Non-pigmented ciliary epithelial cell (primary cell): ENCODE measurements at regions not wholly inside any gene's neighbourhood (a gene's known extent, or its start where the extent isn't known, plus 50 kb on each side); places are given as distances from the start of the nearest gene placed in this dataset.
"Not testable (repeated sequence)": the region's sequence is repeated elsewhere in the genome, so short reads cannot be mapped to it uniquely, and the experiment has no call there.

Source experiments
- DNase-seq: peaks from one replicate; pipeline ENCODE4 v3.0.0-alpha.2; 2010; ENCODE audit warnings: low read depth

DNA sequence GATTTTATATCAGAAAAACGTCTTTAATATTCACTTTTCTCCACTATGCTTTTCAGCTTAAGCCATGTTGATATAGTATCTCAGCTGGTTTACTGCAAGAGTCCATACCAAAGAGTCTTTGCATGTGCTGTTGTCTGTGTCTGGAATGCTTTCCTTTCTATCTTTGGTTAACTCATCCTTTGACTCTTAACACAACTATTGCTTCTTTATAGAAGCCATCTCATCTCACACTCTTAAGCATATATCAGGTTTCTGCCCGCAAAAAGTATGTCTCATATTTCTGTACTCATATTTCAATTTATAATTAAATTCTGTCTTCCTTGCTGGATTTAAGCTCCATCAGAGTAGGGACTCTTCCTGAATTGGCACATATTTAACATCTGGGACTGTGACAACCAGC is 220.9 kb upstream of the KCNK2 start:
- DNase-seq, result no peak

DNA sequence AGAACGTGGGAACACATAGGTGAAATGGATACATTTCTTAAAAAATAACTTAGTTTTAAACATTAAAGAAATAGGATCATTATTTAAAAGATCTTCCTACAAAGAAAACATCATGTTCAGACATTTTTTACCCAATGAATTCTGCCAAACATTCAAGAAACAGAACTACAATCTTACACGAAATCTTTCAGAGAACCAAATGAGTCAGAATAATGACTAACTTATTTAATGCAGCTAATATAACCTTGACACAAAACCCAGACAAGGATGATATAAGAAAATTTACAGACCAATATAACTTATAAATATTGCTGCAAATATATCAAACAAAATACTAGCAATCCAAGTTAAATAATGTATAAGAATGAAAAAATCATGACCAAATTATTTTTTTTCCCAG is 220.1 kb upstream of the KCNK2 start:
- no peak for DNase-seq

DNA sequence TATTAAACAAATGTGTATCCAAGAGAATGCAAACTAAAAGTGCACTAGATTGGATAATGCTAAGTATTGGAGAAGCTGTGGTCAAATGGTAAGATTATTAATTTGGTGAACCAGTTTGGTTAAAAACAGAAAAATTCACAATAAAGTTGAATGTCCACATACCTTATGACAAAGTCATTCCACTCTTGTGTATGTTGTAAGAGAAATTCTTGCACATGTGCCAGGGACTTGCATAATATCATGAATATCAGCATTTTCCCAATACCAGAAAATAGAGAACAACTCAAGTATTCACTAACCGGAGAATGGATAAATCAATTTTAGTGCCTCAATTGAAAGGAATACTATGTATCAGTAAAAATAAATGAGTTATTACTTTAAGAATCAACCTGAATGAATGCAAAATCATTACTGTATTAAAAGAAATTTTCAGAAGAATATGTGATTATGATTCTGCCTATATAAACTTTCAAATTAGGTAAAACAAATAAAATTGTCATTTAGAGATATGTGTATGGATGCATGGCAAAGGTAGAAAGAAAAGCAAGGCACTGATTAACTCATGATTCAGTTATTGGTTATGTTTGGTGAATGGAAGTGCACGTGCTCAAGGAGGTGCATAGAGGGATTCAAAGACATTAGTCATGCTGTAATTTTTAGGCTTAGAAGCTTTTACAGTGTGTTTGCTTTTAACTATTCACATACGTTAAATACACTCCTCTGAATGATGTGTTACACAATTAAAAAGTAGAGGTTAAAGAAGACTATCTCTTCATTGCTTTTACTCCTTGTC is 217.4 kb upstream of the KCNK2 start:
- DNase-seq, result no peak

DNA sequence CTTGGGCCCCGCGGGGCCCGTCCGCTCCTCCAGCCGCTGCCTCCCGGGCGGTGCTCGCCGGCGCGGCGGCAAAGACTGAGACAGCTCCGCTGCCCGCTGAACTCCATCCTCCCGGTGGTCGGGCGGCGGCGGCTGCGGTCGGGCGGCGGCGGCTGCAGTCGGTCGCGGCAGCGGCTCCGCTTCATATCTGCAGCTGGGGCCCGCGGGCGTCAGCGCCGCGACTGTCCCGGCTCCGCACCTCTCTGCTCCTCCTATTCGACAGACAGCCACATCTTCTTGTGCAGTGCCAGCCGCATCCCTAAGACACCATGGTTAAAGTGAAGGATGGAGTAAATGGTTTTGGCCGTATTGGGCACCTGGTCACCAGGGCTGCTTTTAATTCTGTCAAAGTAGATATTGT is 212.1 kb upstream of the KCNK2 start:
- DNase-seq, result not testable (repeated sequence)

DNA sequence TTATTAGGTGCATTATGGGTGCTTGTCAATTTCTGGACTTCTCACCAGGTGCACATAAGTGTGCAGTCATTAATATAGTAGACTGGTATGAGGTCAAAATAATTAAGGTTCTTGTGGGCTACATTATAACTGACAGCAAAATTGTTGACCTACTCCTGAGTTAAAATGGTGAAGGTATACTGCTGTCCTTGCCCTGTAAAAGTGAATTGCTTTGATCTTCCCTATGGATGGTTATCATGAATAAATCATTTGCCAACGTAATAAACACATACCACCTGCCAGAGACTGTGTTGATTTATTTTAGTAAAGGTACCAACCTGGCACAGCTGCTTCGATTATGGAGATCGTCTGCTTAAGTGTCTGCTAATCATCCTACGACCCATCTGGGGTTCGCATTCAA is 201.6 kb upstream of the KCNK2 start:
- DNase-seq, result no peak

DNA sequence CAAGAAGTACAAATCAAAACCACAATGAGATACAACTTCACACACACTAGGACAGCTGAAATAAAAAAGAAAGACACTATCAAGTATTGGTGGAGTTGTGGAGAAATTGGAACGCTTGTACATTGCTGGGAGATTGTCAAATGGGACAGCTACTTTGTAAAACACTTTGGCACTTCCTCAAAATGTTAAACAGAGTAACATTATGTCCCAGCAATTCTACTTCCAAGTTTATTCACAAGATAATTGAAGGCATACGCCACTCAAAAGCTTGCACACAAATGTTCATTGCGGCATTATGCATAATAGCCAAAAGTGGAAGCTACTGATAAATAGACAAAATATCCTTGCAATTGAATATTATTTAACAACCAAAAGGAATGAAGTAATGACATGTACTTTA is 199.9 kb upstream of the KCNK2 start:
- no peak for DNase-seq

DNA sequence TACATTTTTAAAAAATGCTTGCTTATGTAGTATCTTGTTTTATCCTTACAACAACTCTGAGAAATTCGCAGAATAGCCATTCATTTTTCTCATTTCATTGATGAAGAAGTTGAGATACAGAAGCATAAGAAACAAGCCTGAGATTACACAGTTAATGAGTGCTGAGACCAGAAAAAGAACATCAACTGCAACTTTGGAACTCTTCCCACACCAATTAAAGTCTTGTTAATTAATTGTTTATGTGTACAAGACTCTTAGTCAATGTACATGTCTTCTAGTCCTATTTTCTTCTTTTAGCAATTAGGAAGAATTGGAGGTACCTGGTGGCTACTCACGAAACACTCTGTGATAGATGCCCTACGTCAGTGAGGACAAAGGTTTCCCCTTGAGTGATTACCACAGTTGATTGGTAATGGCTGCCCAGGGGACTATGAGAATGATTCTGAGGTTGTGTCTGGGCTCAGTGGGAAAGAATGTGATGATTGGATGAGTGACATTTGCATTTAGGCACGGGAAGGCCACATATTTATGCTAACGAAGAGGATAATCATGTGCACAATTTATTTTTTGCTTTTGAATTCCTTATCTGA is 187.4 kb upstream of the KCNK2 start:
- no peak for DNase-seq

DNA sequence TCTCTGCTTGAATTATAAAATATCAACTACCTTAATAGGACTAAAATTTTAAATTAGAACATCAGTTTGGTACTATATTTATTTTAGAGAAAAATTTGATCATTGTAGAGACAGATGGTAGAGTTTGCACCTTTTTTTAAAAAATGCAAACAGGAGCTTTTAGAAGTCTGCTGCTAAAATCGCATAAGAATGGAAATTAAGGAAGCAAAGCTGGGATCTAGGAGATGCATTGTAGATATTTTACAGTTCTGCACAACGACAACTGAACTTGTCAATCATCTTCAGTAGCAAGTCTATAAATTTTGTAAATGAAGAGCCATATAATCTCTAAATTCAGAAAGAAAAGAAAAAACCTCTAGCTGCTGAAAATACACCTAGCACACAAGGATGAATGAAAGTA is 185.6 kb upstream of the KCNK2 start:
- DNase-seq, result no peak

DNA sequence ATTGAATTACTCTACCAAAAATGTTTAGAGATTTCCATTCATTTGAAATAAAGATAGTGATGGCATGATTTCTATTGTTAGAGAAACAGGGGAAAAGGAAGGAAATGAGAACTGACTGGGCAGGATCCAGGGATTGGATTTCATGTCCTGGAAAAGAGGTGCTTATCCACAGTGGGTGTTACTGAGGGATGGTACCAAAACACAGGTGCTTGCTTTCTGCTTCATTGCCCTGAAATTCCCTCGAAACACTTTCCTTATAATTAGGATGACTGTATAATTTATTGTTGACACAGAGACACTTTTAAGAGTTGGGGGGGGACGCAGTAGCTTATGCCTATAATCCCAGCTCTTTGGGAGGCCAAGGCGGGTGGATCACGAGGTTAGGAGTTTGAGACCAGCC is 185.0 kb upstream of the KCNK2 start:
- DNase-seq, result no peak

DNA sequence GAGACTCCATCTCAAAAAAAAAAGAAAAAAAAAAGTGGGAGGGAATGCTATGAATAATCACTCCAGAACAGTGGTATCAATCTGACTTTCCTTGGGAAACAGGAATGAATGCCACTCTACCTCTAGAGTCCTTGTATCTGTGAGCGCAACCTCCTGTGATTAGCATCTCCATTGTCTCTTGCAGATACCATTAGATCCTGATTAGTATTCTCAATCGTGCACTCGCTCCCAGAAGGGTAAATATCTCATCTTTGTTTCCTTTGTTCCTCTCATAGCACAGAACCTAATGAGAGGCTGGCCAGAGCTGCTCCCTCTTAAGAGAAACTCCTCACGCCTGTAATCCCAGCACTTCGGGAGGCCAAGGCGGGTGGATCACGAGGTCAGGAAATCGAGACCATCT is 184.4 kb upstream of the KCNK2 start:
- DNase-seq, result no peak

DNA sequence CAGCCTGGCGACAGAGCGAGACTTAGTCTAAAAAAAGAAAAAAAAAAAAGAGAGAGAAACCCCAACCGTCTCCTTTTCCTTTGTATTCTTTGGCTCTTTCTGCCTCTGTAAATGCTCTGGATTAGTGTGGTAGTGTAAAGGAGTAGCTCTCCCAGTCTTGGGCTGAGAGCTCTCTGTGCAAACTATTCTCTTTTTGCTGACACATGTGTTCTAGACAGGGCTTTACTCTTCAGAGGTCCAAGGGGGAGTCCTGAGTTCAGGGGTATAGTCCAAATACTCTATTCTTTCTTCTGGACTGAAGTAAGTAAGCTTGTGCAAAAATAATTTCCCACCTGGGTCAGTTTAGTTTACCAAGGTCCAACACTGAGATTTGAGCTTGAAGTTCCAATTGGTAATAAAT is 183.8 kb upstream of the KCNK2 start:
- DNase-seq, result no peak

DNA sequence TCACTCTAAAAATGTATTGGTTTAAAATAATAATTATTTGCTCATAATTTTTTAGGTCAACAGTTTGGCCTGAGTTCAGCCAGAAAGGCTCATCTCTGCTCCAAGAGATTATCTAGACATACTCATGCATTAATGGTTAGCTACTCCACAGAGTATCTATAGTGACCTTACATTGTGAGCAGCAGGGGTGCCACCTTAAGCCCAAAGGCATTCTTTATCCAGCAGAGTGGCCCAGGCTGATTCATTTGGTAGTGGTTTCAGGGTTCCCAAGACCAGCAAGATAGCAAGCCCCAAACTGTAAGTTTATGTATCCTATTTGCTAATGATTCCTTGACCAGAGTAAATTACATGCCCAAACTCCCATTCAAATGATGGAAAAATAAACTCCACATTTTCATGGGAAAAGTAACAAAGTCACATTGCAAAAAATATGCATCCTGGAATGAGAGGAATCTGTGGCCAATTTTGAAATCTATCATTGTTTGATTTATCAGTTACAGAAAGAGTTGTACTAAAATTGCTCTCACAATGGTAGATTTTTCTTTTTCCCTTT is 182.6 kb upstream of the KCNK2 start:
- no peak for DNase-seq

DNA sequence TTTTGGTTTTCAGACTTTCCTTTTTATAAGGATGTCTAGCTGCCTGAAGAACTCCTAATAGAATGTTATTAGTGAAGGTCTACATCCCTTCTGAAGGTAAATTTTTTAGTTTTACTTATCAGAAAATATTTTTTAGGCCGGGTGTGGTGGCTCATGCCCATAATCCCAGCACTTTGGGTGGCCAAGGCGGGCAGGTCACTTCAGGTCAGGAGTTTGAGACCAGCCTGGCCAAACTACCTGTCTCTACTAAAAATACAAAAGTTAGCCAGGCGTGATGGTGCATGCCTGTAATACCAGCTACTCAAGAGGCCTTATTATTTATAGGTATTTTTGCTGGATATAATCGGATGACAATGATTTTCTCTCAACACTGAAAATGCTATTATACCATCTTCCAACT is 181.9 kb upstream of the KCNK2 start:
- no peak for DNase-seq

DNA sequence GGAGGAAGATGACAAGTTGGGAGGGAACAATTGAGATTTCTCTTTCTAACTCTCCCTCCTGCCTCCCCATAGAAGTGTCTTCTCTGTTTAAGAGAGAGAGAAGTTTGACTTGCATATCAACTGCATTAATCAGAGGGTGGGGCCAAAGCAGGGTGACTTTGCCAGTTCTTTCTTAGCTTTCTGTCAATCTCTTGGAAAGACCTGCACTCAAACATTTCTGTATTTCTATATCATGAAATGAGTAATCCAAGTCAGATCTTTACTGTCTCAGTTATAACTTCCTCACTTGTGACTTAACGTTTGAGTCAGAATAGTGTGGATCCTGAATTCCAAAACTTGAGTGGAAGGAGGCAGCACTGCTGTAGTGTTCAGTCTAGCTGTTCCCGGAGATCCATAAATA is 180.8 kb upstream of the KCNK2 start:
- peak; percentile 27 for DNase-seq

DNA sequence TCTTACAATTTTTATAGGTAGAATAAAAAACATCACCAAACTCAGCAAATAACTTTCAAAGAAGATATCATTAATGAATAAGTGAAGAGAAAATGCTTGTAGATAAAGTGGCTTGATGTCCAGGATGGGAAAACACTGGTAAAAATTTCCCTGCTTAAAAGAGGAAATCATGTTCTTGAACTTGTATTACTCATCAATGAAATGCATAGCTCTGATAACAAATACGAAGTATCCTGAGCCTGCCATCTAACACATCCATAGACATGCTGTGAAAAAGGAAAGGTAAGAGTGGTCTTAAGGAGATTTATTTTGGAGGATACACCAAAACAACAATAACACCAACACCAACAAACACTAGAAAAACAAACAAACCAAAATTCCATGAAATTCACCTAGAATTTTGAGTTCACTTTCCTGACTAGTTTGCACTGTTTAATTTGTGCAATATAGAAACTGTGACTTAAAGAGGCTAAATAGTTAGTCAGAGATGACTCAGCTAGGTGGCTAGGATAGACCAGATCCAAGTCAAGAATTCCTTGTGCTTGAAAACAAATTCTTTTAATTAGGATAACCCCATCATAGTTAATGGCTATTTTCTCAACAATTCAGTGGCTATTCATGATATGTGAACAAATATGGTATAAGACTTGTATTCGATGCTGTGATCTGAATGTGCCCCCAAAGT is 179.8 kb upstream of the KCNK2 start:
- DNase-seq, result peak; percentile 48

DNA sequence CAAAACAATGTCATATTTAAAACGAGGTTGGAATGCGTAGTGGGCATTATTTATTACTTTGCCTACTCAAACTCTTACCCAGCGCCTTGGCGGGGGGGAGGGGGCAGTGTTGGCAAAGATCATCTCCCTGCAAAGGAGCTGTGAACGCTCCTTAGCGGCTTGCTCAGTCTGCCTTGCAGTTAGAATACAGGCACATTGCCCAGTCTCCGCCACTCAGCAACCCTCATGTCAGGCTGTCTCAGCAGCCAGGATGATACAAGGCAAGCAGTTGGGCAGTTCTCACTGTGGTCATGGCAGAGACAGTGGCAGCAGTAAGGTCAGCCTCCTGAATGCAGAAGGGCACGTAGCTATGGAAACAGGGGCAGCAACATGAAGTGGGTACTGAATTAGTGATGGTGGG is 170.4 kb upstream of the KCNK2 start:
- no peak for DNase-seq

DNA sequence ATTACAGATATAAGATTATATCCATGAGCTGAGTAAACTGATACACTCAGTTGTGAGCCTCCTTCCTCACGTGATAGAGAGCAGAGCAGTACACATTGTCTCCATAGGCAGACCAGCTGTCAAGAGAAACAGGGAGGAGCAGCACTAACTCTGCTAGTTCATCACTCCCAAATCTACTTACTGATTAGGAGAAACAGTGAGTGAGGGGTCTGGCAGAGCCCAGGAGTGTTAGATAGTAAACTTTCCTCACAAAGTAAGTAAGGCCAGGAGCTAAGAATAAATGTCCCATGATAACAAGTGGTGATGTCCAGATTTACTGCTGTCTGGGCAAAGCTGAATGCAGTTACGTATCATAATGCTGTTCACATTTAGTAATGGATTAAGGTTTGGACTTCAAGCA is 168.6 kb upstream of the KCNK2 start:
- DNase-seq, result no peak

DNA sequence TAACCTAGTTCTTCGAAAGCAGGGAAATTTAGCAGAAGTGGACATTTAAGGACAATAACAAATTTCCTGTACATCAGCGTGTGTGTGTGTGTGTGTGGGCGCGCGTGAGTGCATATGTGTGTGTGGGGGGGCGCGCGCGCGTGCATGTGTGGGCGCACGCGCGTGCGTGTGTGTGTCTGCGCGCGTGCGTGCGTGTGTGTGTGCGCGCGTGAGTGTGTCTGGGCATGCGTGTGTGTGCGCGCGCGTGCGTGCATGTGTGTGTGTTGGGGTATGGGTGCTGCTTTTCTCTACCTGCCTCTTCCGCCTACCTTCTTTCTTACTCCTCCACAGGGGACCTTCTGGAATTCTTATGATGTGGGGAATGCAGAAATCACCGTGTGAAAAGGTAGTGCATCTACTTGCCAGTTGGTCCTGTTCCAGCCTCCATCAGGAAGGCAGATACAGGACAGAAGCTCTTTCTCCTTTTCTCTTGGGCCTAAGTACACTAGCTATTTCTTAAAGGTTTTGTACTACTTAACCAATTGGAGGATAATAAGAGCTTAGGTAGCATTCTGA is 165.4 kb upstream of the KCNK2 start:
- no peak for DNase-seq

DNA sequence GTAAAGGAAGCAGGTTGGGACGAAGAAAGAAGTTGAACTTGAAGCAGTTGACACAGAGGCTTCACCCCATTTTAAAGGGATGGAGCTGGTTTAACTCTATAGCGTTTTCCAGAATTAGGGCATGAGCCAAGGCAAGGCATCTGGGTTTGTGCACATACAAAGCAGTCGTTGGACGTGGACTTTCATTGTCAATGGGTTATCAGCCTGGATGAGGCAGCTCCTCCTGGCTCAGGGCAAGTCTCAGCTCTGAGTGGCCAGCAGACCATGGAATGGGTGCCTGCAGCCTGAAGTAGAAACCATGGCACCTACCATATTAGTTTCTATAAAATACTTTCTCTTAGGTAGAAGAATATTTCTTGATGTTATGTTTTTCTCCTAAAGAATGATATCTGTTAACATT is 163.8 kb upstream of the KCNK2 start:
- no peak for DNase-seq

DNA sequence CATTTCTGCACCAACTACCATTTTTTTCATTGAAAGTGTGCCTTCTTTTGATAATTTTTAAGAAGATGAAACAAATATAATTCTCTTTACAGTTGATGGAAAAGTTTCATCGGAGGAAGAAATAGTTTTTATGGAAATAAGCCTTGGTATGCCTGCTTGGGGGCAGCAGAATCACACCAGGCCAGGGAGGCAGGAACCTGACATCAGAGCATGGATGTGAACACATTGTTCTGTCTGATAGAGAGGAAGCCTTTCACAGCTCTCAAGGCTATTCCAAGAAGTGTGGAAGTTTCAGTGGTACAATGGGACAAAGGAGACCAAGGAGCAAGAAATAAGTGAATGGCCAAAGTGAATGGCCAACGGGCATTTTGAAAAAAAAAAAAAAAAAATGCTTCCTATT is 162.2 kb upstream of the KCNK2 start:
- no peak for DNase-seq

DNA sequence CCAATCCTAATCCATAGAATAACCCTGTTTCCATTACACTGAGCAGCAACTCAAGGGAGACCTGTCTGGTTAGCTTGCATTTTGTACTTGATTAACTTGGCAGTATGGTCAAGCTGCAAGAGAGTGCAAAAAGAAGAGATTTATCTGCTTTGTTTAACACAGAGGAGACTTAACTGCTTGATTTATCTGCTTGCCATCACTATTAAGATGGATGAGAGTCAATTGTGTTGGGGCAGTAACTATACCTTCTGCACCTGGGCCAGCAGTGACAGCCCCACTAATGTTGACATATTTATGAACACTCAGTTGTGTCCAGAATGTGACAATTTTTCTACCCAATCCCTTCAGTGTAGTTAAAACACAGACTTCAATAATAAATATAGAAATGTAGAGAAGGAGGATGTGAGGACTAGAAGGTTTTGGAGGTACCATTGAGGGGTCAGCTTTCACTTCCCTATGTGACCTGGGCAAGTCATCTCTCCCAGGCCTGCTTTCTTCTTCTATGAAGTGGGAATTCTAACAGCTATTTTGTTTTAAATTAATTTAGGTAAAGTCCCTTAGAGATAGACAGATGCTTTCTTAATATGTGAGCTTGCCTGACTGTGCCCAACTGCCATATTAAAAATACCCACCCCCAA is 159.1 kb upstream of the KCNK2 start:
- DNase-seq, result no peak

DNA sequence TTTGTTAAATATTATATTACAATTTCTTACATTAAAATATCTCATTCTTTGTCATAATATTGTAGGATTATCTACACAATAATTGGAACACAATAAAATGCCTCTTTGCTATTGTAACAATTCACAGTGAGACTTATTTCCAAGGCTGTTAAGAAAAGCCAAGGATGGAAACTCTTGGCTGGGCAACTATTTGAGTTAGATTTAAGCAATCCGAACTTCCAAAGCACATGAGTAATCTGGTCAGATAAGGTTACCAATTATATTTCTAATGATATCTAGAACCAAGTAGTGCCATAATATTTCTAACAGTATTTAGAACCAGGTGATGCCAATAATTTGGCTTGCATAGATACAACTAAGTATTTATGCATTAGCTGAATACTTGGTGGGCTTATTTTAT is 154.7 kb upstream of the KCNK2 start:
- DNase-seq, result no peak
